CD14-positive monocyte (primary cell): ENCODE measurements at regions not wholly inside any gene's neighbourhood (a gene's known extent, or its start where the extent isn't known, plus 50 kb on each side); places are given as distances from the start of the nearest gene placed in this dataset.

Source experiments
- DNase-seq, 3 donors: peaks; one replicate each; pipeline ENCODE4 v3.0.0-alpha.2; 2011 to 2022
- H2AFZ ChIP-seq: 2 replicates; pipeline ENCODE4 v1.6.0; 2012; ENCODE audit warnings: mild to moderate bottlenecking, low read depth, low read length, inconsistent platforms; ENCODE audit not compliant: insufficient read depth, poor library complexity, severe bottlenecking
- H3K27ac ChIP-seq, 2 donors: 1 replicate in 1 of 2; 2 replicates in 1 of 2; pipeline ENCODE4 v1.5.1; 2012 to 2013; ENCODE audit warnings: low read length in 2 of 2, control low read depth in 1 of 2, inconsistent platforms in 1 of 2, low read depth in 1 of 2, mild to moderate bottlenecking in 1 of 2
- H3K27me3 ChIP-seq, 2 donors: one replicate each; pipeline versions ENCODE4 v1.6.0 to v1.6.1; 2011 to 2013; ENCODE audit warnings: low read length in 2 of 2; ENCODE audit not compliant: control insufficient read depth in 2 of 2, insufficient read depth in 2 of 2
- H3K36me3 ChIP-seq, 2 donors: replicated peaks in 1 of 2; 1 replicate in 1 of 2; 2 replicates in 1 of 2; pipeline versions ENCODE4 v1.5.1 to v1.6.1; 2012 to 2013; ENCODE audit warnings: low read length in 2 of 2, control low read depth in 1 of 2, inconsistent platforms in 1 of 2, mild to moderate bottlenecking in 1 of 2; ENCODE audit not compliant: insufficient read depth in 2 of 2, control insufficient read depth in 1 of 2
- H3K4me1 ChIP-seq, 2 donors: 1 replicate in 1 of 2; 2 replicates in 1 of 2; pipeline versions ENCODE4 v1.5.1 to v1.6.1; 2012 to 2013; ENCODE audit warnings: low read length in 2 of 2, control low read depth in 1 of 2, inconsistent platforms in 1 of 2, mild to moderate bottlenecking in 1 of 2, moderate library complexity in 1 of 2; ENCODE audit not compliant: insufficient read depth in 2 of 2, control insufficient read depth in 1 of 2
- H3K4me2 ChIP-seq: replicated peaks from 2 replicates; pipeline ENCODE3; 2012; ENCODE audit warnings: low read length, moderate library complexity, mild to moderate bottlenecking; ENCODE audit not compliant: poor library complexity, severe bottlenecking; ENCODE audit errors: extremely low read depth
- H3K4me3 ChIP-seq, 3 experiments: fragments of 200-600 bp in 1 of 3; sonication (generic) in 1 of 3; replicated peaks in 1 of 3; 1 replicate in 2 of 3; 2 replicates in 1 of 3; pipeline ENCODE4 v1.5.1; 2011 to 2013; ENCODE audit warnings: low read length in 3 of 3, mild to moderate bottlenecking in 3 of 3, control low read depth in 2 of 3, low read depth in 2 of 3, inconsistent platforms in 1 of 3, moderate library complexity in 1 of 3
- H3K79me2 ChIP-seq: 2 replicates; pipeline ENCODE4 v1.6.0; 2012; ENCODE audit warnings: mild to moderate bottlenecking, control low read depth, inconsistent platforms, low read length, moderate library complexity; ENCODE audit not compliant: insufficient read depth
- H3K9ac ChIP-seq: 2 replicates; pipeline ENCODE4 v1.6.0; 2017; ENCODE audit warnings: low read length, mild to moderate bottlenecking; ENCODE audit not compliant: insufficient read depth, poor library complexity, severe bottlenecking
- H3K9me3 ChIP-seq, 2 donors: replicated peaks in 1 of 2; 1 replicate in 1 of 2; 2 replicates in 1 of 2; pipeline versions ENCODE4 v1.5.1 to v1.6.1; 2012 to 2013; ENCODE audit warnings: low read length in 2 of 2, control low read depth in 1 of 2; ENCODE audit not compliant: control insufficient read depth in 1 of 2, insufficient read depth in 1 of 2
- H4K20me1 ChIP-seq: 2 replicates; pipeline ENCODE4 v1.6.0; 2012; ENCODE audit warnings: mild to moderate bottlenecking, low read length, control low read depth, moderate library complexity; ENCODE audit not compliant: insufficient read depth
- H3K27ac Mint-ChIP-seq, 7 donors: one replicate each; pipeline ENCODE4 v1.8.0; 2020; ENCODE audit warnings: mild to moderate bottlenecking in 7 of 7, mixed read lengths in 7 of 7, moderate library complexity in 6 of 7, inconsistent platforms in 2 of 7
- H3K27me3 Mint-ChIP-seq, 3 donors: one replicate each; pipeline ENCODE4 v1.8.0; 2021 to 2022; ENCODE audit warnings: low read depth in 3 of 3, mild to moderate bottlenecking in 3 of 3, mixed read lengths in 3 of 3, moderate library complexity in 3 of 3, inconsistent platforms in 1 of 3
- H3K36me3 Mint-ChIP-seq, 2 donors: one replicate each; pipeline ENCODE4 v1.8.0; 2020; ENCODE audit warnings: mixed read lengths in 2 of 2, inconsistent platforms in 1 of 2, mild to moderate bottlenecking in 1 of 2
- H3K4me1 Mint-ChIP-seq: one replicate; pipeline ENCODE4 v1.8.0; 2020; ENCODE audit warnings: mild to moderate bottlenecking, mixed read lengths
- H3K4me3 Mint-ChIP-seq, 2 donors: one replicate each; pipeline ENCODE4 v1.8.0; 2020; ENCODE audit warnings: mild to moderate bottlenecking in 2 of 2, mixed read lengths in 2 of 2, moderate library complexity in 1 of 2
- H3K9me3 Mint-ChIP-seq, 7 donors: one replicate each; pipeline ENCODE4 v1.8.0; 2020 to 2022; ENCODE audit warnings: mixed read lengths in 7 of 7, mild to moderate bottlenecking in 6 of 7, moderate library complexity in 6 of 7, inconsistent platforms in 2 of 7
- CTCF ChIP-seq: fragments of 200-600 bp; IDR thresholded peaks from one replicate; pipeline ENCODE4 v1.8.0; 2022; ENCODE audit warnings: antibody characterized with exemption, mild to moderate bottlenecking
- WGBS: methylation state at CpG from one replicate; pipeline ENCODE4 v1.1.5; 2013; ENCODE audit warnings: missing lambda C conversion rate; ENCODE audit not compliant: insufficient coverage; 5-methylcytosine and 5-hydroxymethylcytosine counted together
- intact Hi-C, 2 donors: fragments of 100-400 bp; cut with micrococcal nuclease; formaldehyde crosslinking; loops; one replicate each; pipeline versions ENCODE4 v1.15.0 to v1.15.1; 2023

- H3K27me3 ChIP-seq: peaks cover 0 to 2% of the 10 kb centered on the region in 2 donors
- H3K4me2 ChIP-seq: no peak overlapping the region
- H3K36me3 ChIP-seq: no peaks in the 10 kb centered on the region
- no peaks in the 10 kb centered on the region for H3K36me3 Mint-ChIP-seq
- H3K9me3 Mint-ChIP-seq: peaks cover 0 to 3% (median 0%) of the 10 kb centered on the region in 7 donors
- H3K27ac Mint-ChIP-seq: no peak overlapping the region
- no peak for DNase-seq
- H4K20me1 ChIP-seq: no peaks in the 10 kb centered on the region
- intact Hi-C loops: no loop called here
- no peaks in the 10 kb centered on the region for H3K79me2 ChIP-seq
- H3K4me3 ChIP-seq: no peak overlapping the region
- TF ChIP-seq CTCF: no peak
- H3K9ac ChIP-seq: no peak overlapping the region
- H2AFZ ChIP-seq: no peak overlapping the region
- no peak overlapping the region for H3K27ac ChIP-seq
- WGBS: 81% methylated on average over 7 of the region's 20 CpGs
- no peaks in the 10 kb centered on the region for H3K9me3 ChIP-seq
- H3K4me3 Mint-ChIP-seq: no peak overlapping the region
- H3K4me1 Mint-ChIP-seq: no peaks in the 10 kb centered on the region
- peaks cover 0 to 3% (median 3%) of the 10 kb centered on the region in 3 donors for H3K27me3 Mint-ChIP-seq
- H3K4me1 ChIP-seq: no peaks in the 10 kb centered on the region
Observed at GRCh38 chr10:118108194-118109026, 61.7 kb upstream of the RAB11FIP2 start.

- no peak for DNase-seq
- Histone ChIP-seq H2AFZ (no peak overlapping the region), H3K9ac (no peak overlapping the region), H4K20me1 (no peaks in the 10 kb centered on the region), H3K27ac (no peak overlapping the region), H3K79me2 (no peaks in the 10 kb centered on the region), H3K36me3 (no peaks in the 10 kb centered on the region), H3K4me1 (no peaks in the 10 kb centered on the region), H3K4me2 (no peak overlapping the region), H3K9me3 (no peaks in the 10 kb centered on the region), H3K4me3 (no peak overlapping the region), H3K27me3 (peaks cover 0 to 2% of the 10 kb centered on the region in 2 donors)
- Mint-ChIP-seq H3K4me1 (no peaks in the 10 kb centered on the region), H3K9me3 (peaks cover 0 to 3% (median 0%) of the 10 kb centered on the region in 7 donors), H3K27ac (no peak overlapping the region), H3K27me3 (peaks cover 0 to 3% (median 3%) of the 10 kb centered on the region in 3 donors), H3K4me3 (no peak overlapping the region), H3K36me3 (no peaks in the 10 kb centered on the region)
- intact Hi-C loops: no loop called here
- TF ChIP-seq CTCF: no peak
- WGBS: no CpG with 5 or more reads among the region's 2 CpGs
Observed at GRCh38 chr10:118107541-118107940, 60.8 kb upstream of the RAB11FIP2 start.
